WTC11 (cell line): ENCODE measurements at regions not wholly inside any gene's neighbourhood (a gene's known extent, or its start where the extent isn't known, plus 50 kb on each side); places are given as distances from the start of the nearest gene placed in this dataset.

Experiments
- ATAC-seq: fragments of 200-7000 bp; cut with Tn5 transposase; 2 replicates; pipeline ENCODE4 v1.10.0; 2021; ENCODE audit warnings: mild to moderate bottlenecking, moderate library complexity
- CTCF ChIA-PET: fragments of 300-600 bp; sonication (Branson Sonifier 250); formaldehyde crosslinking; loops from one replicate; lab custom pipeline; 2021; ENCODE audit warnings: antibody characterized with exemption; lab: Charles Lee
- POLR2A ChIA-PET: fragments of 350-600 bp; sonication (Branson Sonifier 250); formaldehyde crosslinking; loops from one replicate; lab custom pipeline; 2021; ENCODE audit warnings: antibody characterized with exemption; lab: Charles Lee
- DNase-seq: peaks from one replicate; pipeline ENCODE4 v3.0.0; 2021; ENCODE audit warnings: low spot score
- H3K27ac Mint-ChIP-seq: 2 replicates; pipeline ENCODE4 v1.8.0; 2021; ENCODE audit warnings: mixed read lengths
- H3K27me3 Mint-ChIP-seq: 2 replicates; pipeline ENCODE4 v1.8.0; 2021; ENCODE audit warnings: low read depth, mild to moderate bottlenecking, moderate library complexity, mixed read lengths
- H3K36me3 Mint-ChIP-seq: 2 replicates; pipeline ENCODE4 v1.8.0; 2021; ENCODE audit warnings: mixed read lengths
- H3K4me1 Mint-ChIP-seq: 2 replicates; pipeline ENCODE4 v1.8.0; 2022; ENCODE audit warnings: mixed read lengths
- H3K4me3 Mint-ChIP-seq: 2 replicates; pipeline ENCODE4 v1.8.0; 2021; ENCODE audit warnings: mild to moderate bottlenecking, moderate library complexity, mixed read lengths
- H3K9me3 Mint-ChIP-seq: 2 replicates; pipeline ENCODE4 v1.8.0; 2021; ENCODE audit warnings: mixed read lengths
- CBFB ChIP-seq: sonication (generic); formaldehyde crosslinking; IDR thresholded peaks from 2 replicates; pipeline ENCODE4 v1.8.1; 2022; ENCODE audit warnings: mild to moderate bottlenecking, low read depth, missing genetic modification reagents
- E2F5 ChIP-seq: sonication (generic); formaldehyde crosslinking; IDR thresholded peaks from 2 replicates; pipeline ENCODE4 v1.8.1; 2022; ENCODE audit warnings: mild to moderate bottlenecking, moderate library complexity, missing genetic modification reagents
- FOXK1 ChIP-seq: sonication (generic); formaldehyde crosslinking; IDR thresholded peaks from 2 replicates; pipeline ENCODE4 v1.8.0; 2022; ENCODE audit warnings: mild to moderate bottlenecking, moderate library complexity, missing genetic modification reagents
- FOXP1 ChIP-seq: sonication (generic); formaldehyde crosslinking; IDR thresholded peaks from 2 replicates; pipeline ENCODE4 v1.8.0; 2022; ENCODE audit warnings: missing genetic modification reagents, mild to moderate bottlenecking, moderate library complexity, borderline replicate concordance
- GABPB1 ChIP-seq: sonication (generic); formaldehyde crosslinking; IDR thresholded peaks from 2 replicates; pipeline ENCODE4 v1.8.1; 2023; ENCODE audit warnings: mild to moderate bottlenecking, missing genetic modification reagents
- JAZF1 ChIP-seq: fragments of 250-450 bp; sonication (Bioruptor Pico); IDR thresholded peaks from 2 replicates; pipeline ENCODE4 v1.9.0; 2021; ENCODE audit warnings: moderate library complexity, mild to moderate bottlenecking, inconsistent platforms
- NR1H2 ChIP-seq: sonication (generic); formaldehyde crosslinking; IDR thresholded peaks from 2 replicates; pipeline ENCODE4 v1.9.0; 2021; ENCODE audit warnings: mild to moderate bottlenecking, moderate library complexity, missing genetic modification reagents
- OVOL2 ChIP-seq: fragments of 250-450 bp; sonication (Bioruptor Pico); IDR thresholded peaks from 2 replicates; pipeline ENCODE4 v1.9.0; 2021; ENCODE audit warnings: mild to moderate bottlenecking, borderline replicate concordance
- SP1 ChIP-seq: sonication (generic); formaldehyde crosslinking; conservative IDR thresholded peaks from 2 replicates; pipeline ENCODE4 v1.8.1; 2022; ENCODE audit warnings: missing genetic modification reagents
- USF2 ChIP-seq: sonication (generic); formaldehyde crosslinking; IDR thresholded peaks from 2 replicates; pipeline ENCODE4 v1.8.1; 2023; ENCODE audit warnings: mild to moderate bottlenecking, missing genetic modification reagents, moderate library complexity
- ZNF138 ChIP-seq: sonication (generic); formaldehyde crosslinking; conservative IDR thresholded peaks from 2 replicates; pipeline ENCODE4 v1.8.1; 2022; ENCODE audit warnings: mild to moderate bottlenecking, moderate library complexity, missing genetic modification reagents
- ZNF263 ChIP-seq: sonication (generic); formaldehyde crosslinking; IDR thresholded peaks from 2 replicates; pipeline ENCODE4 v1.8.1; 2022; ENCODE audit warnings: low read depth, mild to moderate bottlenecking, moderate library complexity, missing genetic modification reagents
- ZNF396 ChIP-seq: fragments of 250-450 bp; sonication (Bioruptor Pico); IDR thresholded peaks from 2 replicates; pipeline ENCODE4 v1.8.0; 2021; ENCODE audit warnings: mild to moderate bottlenecking, moderate library complexity, borderline replicate concordance
- ZNF512 ChIP-seq: sonication (generic); formaldehyde crosslinking; IDR thresholded peaks from 2 replicates; pipeline ENCODE4 v1.8.1; 2022; ENCODE audit warnings: missing genetic modification reagents, borderline replicate concordance
- TF ChIP-seq, protein P1 (sequence below): sonication (generic); formaldehyde crosslinking; IDR thresholded peaks from 2 replicates; pipeline ENCODE4 v1.8.1; 2022; ENCODE audit warnings: mild to moderate bottlenecking, missing genetic modification reagents, moderate library complexity, borderline replicate concordance
- TF ChIP-seq, protein P2 (sequence below): fragments of 250-450 bp; sonication (Bioruptor Pico); IDR thresholded peaks from 2 replicates; pipeline ENCODE4 v1.8.0; 2021; ENCODE audit warnings: mild to moderate bottlenecking
- TF ChIP-seq, protein P3 (sequence below): fragments of 250-450 bp; sonication (Bioruptor Pico); IDR thresholded peaks from 2 replicates; pipeline ENCODE4 v1.9.0; 2021; ENCODE audit warnings: mild to moderate bottlenecking, borderline replicate concordance
- TF ChIP-seq, protein P4 (sequence below): fragments of 250-450 bp; sonication (Bioruptor Pico); IDR thresholded peaks from 2 replicates; pipeline ENCODE4 v1.9.0; 2021; ENCODE audit warnings: mild to moderate bottlenecking

DNA sequence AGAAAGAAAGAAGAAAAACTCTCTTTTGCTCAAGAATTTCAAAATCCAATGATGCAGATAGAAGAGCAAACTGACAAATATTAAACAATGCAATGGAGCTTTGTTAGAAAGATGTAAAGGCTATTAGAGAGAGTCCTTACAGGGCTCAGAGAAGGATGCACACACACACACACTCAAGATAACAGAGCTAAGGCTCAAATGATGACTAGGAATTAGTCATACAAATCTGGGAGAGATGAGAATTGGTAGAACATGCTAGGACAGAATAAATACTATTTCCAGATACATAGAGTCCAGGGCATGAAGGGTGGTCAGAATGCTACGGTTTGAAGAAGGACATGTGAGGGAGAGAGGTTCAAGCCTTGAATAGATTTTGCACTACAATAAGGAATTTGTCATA lies 650.1 kb upstream of the MDGA2 start:
- ATAC-seq (no peak), DNase-seq (no peak)
- H3K4me1 Mint-ChIP-seq, result no peaks in the 10 kb centered on the region
- no peak overlapping the region for H3K27ac Mint-ChIP-seq
- POLR2A ChIA-PET, result interaction anchor here (0.6 kb wide), 1 partner anchor 82 kb away, joined by 3 read pairs; no protein-coding TSS in a partner anchor
- TF ChIP-seq ZNF396 (CRISPR knock-in tag) (no peak), NR1H2 (CRISPR knock-in tag) (no peak), ZNF263 (CRISPR knock-in tag) (no peak), USF2 (CRISPR knock-in tag) (no peak), FOXP1 (no peak), JAZF1 (CRISPR knock-in tag) (no peak)
- peaks cover 8% of the 10 kb centered on the region for H3K9me3 Mint-ChIP-seq
- no peak overlapping the region for H3K4me3 Mint-ChIP-seq
- H3K27me3 Mint-ChIP-seq, result no peaks in the 10 kb centered on the region
- CTCF ChIA-PET, result no interaction called here
- no peaks in the 10 kb centered on the region for H3K36me3 Mint-ChIP-seq

DNA sequence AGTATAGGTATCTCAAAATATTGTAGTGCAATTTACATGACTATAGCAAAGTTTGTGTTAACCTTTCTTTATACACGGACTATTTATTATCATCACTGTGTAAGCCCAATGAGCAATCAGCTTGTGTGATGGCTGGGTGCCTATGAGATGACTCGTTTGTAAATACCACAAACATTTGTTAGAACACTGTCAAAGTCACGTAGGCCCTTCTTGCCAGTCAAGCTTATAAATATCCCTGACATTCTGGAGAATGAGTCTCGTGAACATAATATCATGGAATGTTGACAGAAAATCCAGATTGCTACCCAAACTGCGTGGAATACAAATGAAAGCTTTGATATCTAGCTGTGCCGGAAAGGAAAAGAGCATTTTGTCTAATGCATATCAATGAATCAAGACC lies 648.3 kb upstream of the MDGA2 start:
- DNase-seq (no peak), ATAC-seq (no peak)

GRCh38 chr14:48319823-48320222 lies 644.4 kb upstream of the MDGA2 start:
- Mint-ChIP-seq H3K27ac (no peak overlapping the region), H3K4me1 (no peaks in the 10 kb centered on the region), H3K9me3 (peaks cover 7% of the 10 kb centered on the region), H3K4me3 (no peak overlapping the region), H3K27me3 (peaks cover 3% of the 10 kb centered on the region; the same call in 1 of the 2 replicates), H3K36me3 (peaks cover 4% of the 10 kb centered on the region; the same call in 1 of the 2 replicates)
- no peak for DNase-seq
- ATAC-seq, result no peak
- ChIA-PET CTCF (no interaction called here), POLR2A (no interaction called here)
- TF ChIP-seq, protein P1, sequence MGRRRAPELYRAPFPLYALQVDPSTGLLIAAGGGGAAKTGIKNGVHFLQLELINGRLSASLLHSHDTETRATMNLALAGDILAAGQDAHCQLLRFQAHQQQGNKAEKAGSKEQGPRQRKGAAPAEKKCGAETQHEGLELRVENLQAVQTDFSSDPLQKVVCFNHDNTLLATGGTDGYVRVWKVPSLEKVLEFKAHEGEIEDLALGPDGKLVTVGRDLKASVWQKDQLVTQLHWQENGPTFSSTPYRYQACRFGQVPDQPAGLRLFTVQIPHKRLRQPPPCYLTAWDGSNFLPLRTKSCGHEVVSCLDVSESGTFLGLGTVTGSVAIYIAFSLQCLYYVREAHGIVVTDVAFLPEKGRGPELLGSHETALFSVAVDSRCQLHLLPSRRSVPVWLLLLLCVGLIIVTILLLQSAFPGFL (CRISPR knock-in tag), result no peak
- TF ChIP-seq CBFB (CRISPR knock-in tag) (no peak), E2F5 (CRISPR knock-in tag) (no peak), GABPB1 (CRISPR knock-in tag) (no peak), ZNF138 (no peak), OVOL2 (CRISPR knock-in tag) (no peak)
- TF ChIP-seq, protein P2, sequence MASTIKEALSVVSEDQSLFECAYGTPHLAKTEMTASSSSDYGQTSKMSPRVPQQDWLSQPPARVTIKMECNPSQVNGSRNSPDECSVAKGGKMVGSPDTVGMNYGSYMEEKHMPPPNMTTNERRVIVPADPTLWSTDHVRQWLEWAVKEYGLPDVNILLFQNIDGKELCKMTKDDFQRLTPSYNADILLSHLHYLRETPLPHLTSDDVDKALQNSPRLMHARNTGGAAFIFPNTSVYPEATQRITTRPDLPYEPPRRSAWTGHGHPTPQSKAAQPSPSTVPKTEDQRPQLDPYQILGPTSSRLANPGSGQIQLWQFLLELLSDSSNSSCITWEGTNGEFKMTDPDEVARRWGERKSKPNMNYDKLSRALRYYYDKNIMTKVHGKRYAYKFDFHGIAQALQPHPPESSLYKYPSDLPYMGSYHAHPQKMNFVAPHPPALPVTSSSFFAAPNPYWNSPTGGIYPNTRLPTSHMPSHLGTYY (CRISPR knock-in tag), result no peak
- TF ChIP-seq, protein P3, sequence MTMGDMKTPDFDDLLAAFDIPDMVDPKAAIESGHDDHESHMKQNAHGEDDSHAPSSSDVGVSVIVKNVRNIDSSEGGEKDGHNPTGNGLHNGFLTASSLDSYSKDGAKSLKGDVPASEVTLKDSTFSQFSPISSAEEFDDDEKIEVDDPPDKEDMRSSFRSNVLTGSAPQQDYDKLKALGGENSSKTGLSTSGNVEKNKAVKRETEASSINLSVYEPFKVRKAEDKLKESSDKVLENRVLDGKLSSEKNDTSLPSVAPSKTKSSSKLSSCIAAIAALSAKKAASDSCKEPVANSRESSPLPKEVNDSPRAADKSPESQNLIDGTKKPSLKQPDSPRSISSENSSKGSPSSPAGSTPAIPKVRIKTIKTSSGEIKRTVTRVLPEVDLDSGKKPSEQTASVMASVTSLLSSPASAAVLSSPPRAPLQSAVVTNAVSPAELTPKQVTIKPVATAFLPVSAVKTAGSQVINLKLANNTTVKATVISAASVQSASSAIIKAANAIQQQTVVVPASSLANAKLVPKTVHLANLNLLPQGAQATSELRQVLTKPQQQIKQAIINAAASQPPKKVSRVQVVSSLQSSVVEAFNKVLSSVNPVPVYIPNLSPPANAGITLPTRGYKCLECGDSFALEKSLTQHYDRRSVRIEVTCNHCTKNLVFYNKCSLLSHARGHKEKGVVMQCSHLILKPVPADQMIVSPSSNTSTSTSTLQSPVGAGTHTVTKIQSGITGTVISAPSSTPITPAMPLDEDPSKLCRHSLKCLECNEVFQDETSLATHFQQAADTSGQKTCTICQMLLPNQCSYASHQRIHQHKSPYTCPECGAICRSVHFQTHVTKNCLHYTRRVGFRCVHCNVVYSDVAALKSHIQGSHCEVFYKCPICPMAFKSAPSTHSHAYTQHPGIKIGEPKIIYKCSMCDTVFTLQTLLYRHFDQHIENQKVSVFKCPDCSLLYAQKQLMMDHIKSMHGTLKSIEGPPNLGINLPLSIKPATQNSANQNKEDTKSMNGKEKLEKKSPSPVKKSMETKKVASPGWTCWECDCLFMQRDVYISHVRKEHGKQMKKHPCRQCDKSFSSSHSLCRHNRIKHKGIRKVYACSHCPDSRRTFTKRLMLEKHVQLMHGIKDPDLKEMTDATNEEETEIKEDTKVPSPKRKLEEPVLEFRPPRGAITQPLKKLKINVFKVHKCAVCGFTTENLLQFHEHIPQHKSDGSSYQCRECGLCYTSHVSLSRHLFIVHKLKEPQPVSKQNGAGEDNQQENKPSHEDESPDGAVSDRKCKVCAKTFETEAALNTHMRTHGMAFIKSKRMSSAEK (CRISPR knock-in tag), result no peak

More for the DNA sequence above, 648.3 kb upstream of the MDGA2 start:
- H3K27me3 Mint-ChIP-seq, result no peaks in the 10 kb centered on the region
- no peak overlapping the region for H3K4me3 Mint-ChIP-seq
- no peaks in the 10 kb centered on the region for H3K4me1 Mint-ChIP-seq
- H3K27ac Mint-ChIP-seq, result no peak overlapping the region
- ChIA-PET CTCF (no interaction called here), POLR2A (no interaction called here)
- TF ChIP-seq JAZF1 (CRISPR knock-in tag) (no peak), FOXK1 (CRISPR knock-in tag) (no peak), ZNF512 (CRISPR knock-in tag) (no peak), SP1 (CRISPR knock-in tag) (no peak), E2F5 (CRISPR knock-in tag) (no peak)
- TF ChIP-seq, protein P4, sequence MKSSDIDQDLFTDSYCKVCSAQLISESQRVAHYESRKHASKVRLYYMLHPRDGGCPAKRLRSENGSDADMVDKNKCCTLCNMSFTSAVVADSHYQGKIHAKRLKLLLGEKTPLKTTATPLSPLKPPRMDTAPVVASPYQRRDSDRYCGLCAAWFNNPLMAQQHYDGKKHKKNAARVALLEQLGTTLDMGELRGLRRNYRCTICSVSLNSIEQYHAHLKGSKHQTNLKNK (CRISPR knock-in tag), result no peak
- H3K9me3 Mint-ChIP-seq, result peaks cover 8% of the 10 kb centered on the region
- no peaks in the 10 kb centered on the region for H3K36me3 Mint-ChIP-seq
